Activated CD4-positive, alpha-beta T cell treated with anti-CD3 and anti-CD28 coated beads for 48 hours (primary cell): ENCODE measurements at regions not wholly inside any gene's neighbourhood (a gene's known extent, or its start where the extent isn't known, plus 50 kb on each side); places are given as distances from the start of the nearest gene placed in this dataset.
"Not testable (repeated sequence)": the region's sequence is repeated elsewhere in the genome, so short reads cannot be mapped to it uniquely, and the experiment has no call there.

ENCODE experiments used
- DNase-seq: peaks from one replicate; pipeline ENCODE4 v3.0.0-alpha.2; 2020

DNA sequence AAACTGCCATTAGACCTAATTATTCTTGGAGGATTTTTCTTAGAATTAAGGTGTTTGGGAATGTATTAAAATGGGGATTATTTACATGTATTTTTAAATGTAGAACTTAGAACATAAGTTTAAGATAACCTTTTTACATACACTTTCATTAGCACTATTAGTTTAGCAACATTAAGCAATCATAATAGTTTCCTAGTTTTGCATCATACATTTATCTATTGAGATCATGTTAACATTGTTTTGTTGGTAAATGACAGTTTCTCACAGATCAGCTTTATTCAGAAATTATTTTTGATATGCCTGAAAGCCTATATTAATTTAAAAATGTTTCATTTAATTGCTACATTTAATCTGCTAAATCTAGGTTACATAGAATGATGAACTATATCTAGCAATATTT, 189.7 kb upstream of the PPP1R3A start:
- DNase-seq = no peak

DNA sequence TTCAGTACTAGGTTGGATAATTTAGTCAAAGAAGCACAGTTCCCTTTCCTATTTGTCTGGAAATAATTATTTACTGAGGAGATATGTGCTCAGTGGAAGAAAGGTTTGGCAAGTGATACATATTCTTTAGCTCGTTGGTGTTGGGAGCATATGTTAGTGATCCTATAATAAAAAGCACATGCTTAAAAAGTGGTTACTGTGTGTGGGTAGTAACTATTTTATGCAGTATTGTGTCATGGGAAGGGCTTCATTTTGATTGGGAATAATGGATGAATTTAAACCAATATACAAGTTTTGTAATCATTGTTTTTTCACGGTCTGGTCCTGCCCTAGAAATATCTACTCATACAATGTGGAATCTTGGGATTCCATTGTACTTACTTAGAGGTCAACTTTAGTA, 188.7 kb upstream of the PPP1R3A start:
- no peak for DNase-seq

DNA sequence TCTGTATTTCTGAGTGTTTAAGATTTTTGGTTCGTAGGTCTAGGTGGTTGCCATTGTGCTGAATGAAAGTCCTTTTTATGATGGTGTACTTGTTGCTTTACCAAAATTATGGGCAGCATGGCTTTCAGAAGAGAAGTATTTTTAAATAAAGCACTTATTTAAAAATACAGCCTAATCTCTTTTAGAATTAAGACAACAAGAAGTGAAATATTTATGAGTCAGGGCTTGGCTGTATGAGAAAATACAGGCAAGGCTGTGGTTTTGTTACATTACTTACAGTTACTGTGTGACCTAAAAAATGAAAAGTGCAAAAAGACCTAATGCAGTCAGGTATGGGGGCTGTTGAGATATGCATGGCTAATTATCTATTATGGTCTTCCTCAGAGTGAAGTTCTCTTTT, 185.2 kb upstream of the PPP1R3A start:
- no peak for DNase-seq

DNA sequence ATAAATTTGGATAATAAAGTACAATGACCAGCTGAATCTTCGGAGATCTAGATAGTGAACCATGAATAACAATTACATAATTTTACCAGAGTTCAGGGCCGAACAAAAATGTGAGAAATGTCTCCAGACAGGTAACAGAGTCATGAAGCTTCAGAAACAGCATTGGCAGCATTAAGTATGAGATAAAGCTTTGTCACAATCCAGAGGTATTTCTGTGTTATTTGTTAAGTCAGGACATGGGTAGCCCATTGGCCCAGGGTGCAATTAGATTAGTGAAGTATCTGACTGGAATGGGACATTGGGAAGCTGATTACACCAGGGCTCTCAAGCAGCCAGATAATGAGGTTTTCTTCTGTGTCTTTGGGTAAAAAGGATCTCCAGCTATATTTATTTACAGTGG, 184.2 kb upstream of the PPP1R3A start:
- no peak for DNase-seq

GRCh38 chr7:114102131-114102530, 183.3 kb upstream of the PPP1R3A start:
- no peak for DNase-seq

- DNase-seq = no peak
Observed at GRCh38 chr7:114100810-114101209, 182.0 kb upstream of the PPP1R3A start.

- DNase-seq = no peak
Observed at GRCh38 chr7:114099337-114099736, 180.5 kb upstream of the PPP1R3A start.

DNA sequence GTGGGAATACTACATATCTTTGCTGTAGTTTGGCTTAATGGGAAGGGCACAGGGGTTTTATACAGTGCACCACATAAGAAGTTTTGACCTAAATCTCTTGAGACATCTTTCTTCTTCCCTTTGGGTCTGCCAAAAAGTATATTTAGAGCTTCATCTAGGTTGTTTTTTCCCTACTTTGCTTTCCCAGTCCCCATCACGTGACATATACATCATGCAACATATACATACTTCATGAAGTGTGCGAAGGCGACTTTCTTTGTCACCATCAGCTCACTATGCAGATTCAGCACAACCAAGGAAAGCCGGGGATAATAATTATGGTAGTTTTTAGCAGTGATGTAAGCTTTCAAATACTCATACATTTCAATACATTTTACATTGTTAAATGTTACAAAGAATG, 177.1 kb upstream of the PPP1R3A start:
- no peak for DNase-seq

- no peak for DNase-seq
Observed at GRCh38 chr7:114088470-114088940, 169.7 kb upstream of the PPP1R3A start.

- DNase-seq = no peak
Observed at GRCh38 chr7:114087653-114088469, 169.1 kb upstream of the PPP1R3A start.

GRCh38 chr7:114086914-114087652, 168.3 kb upstream of the PPP1R3A start:
- DNase-seq = no peak

DNA sequence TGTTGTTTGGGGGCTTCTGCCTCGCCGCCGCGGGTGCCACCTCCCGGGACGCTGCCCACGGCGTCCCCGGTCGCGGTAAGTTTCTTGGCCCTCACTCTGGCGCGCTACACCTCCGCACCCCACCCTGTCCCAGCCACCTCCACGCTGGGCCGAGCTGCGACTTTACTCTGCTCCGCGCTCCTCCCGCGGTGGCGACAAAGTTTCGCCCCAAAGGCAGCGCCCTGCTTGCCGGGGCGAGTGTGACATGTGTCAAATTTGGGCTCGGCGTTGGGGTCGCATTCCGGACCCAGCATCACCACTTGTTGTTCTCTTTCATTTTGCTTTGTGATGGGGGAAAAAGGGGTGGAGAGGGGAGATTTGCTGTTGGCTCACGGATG, 167.7 kb upstream of the PPP1R3A start:
- DNase-seq = no peak

GRCh38 chr7:114085592-114086501, 167.0 kb upstream of the PPP1R3A start:
- DNase-seq = peak; percentile 35

DNA sequence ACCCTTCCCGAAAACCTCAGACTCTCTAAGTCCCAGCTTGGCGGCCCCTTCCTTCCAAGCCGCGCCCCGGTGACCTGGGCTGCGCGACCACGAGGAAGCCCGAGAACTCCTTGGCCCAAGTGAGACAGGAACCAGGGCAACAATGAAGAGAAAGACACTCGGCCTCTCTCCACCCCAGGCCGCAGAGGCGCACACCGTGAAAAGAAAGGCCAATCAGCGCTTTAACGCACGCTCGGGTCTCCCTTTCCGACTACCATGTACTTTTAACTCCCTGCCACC, 166.4 kb upstream of the PPP1R3A start:
- DNase-seq = no peak

GRCh38 chr7:114084472-114085312, 165.9 kb upstream of the PPP1R3A start:
- peak; percentile 21 for DNase-seq

GRCh38 chr7:114084002-114084471, 165.2 kb upstream of the PPP1R3A start:
- DNase-seq = no peak

DNA sequence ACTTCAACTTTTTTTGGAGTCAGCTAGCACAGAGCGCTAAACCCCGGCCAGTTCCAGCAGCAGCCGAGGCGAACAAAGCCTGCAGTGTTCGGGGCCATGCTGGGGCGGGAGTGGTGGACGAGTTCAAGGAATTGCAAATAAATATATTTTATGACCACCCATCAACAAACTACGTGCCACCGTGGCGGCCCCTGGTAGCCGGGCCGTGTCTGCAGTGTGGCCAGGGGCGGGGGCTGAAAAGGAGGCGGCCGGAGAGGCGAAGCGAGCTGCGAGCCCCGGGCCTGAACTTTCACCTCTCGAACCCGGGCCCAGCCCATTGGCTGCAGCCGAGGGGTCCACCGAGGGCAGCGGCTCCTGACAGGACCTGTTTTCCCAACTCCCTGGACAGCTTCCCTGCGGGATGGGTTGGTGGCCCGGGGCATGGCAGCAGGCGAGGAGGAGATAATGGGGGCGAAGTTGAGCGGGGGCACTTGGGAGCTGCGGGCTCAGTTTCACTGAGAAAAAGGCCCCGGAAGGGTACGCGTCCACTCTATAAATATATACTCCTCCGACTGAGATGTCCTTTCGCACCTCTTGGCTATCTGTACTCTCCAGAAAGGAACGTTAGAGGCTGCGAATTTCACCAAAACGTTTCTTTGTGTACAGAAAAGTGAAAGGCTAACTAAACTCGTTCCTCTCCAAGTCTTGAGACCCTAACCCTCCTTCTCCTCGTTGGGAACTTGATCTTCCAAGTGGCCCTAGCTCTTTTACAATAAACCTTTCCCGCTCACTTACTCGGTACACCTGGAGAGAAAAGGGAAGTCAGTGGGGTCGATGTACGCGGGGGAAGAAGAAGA, 164.6 kb upstream of the PPP1R3A start:
- DNase-seq = no peak

- no peak for DNase-seq
Observed at GRCh38 chr7:114082642-114083165, 163.9 kb upstream of the PPP1R3A start.

- no peak for DNase-seq
Observed at GRCh38 chr7:114081606-114082425, 163.0 kb upstream of the PPP1R3A start.

DNA sequence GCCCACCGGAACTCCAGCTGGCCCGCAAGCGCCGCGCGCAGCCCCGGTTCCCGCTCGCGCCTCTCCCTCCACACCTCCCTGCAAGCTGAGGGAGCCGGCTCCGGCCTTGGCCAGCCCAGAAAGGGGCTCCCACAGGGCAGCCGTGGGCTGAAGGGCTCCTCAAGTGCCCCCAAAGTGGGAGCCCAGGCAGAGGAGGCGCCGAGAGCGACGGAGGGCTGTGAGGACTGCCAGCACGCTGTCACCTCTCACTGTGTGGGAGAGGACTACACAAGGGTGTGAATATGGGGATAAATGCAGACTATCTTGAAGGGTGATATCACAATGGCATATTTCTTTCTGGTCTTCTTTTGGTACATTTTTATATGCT, 158.3 kb upstream of the PPP1R3A start:
- DNase-seq = not testable (repeated sequence)
